ENCODE measurements at regions not wholly inside any gene's neighbourhood (a gene's known extent, or its start where the extent isn't known, plus 50 kb on each side); places are given as distances from the start of the nearest gene placed in this dataset.

- TF ChIP-seq, protein P1, sequence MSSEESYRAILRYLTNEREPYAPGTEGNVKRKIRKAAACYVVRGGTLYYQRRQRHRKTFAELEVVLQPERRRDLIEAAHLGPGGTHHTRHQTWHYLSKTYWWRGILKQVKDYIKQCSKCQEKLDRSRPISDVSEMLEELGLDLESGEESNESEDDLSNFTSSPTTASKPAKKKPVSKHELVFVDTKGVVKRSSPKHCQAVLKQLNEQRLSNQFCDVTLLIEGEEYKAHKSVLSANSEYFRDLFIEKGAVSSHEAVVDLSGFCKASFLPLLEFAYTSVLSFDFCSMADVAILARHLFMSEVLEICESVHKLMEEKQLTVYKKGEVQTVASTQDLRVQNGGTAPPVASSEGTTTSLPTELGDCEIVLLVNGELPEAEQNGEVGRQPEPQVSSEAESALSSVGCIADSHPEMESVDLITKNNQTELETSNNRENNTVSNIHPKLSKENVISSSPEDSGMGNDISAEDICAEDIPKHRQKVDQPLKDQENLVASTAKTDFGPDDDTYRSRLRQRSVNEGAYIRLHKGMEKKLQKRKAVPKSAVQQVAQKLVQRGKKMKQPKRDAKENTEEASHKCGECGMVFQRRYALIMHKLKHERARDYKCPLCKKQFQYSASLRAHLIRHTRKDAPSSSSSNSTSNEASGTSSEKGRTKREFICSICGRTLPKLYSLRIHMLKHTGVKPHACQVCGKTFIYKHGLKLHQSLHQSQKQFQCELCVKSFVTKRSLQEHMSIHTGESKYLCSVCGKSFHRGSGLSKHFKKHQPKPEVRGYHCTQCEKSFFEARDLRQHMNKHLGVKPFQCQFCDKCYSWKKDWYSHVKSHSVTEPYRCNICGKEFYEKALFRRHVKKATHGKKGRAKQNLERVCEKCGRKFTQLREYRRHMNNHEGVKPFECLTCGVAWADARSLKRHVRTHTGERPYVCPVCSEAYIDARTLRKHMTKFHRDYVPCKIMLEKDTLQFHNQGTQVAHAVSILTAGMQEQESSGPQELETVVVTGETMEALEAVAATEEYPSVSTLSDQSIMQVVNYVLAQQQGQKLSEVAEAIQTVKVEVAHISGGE (CRISPR knock-in tag; IDR thresholded peaks at IDR 0.05), result peak in 1 of 3 experiments; percentile 55; a peak in 2 of 6 replicates
- TF ChIP-seq UBTF (IDR thresholded peaks at IDR 0.05; ENCODE audit: borderline replicate concordance in 1 of 2, low read depth in 2 of 2, low read length in 2 of 2), result peak in 1 of 2 experiments; percentile 66; a peak in 1 of 4 replicates
- 0 out of 2 replicates have a peak, but pooled peaks have one; percentile 27 for TF ChIP-seq MBD2 (IDR thresholded peaks at IDR 0.05; ENCODE audit: borderline replicate concordance, low read depth)
- TF ChIP-seq RBM25 (IDR thresholded peaks at IDR 0.05; ENCODE audit: low read depth, low read length, severe bottlenecking), result peak; percentile 34
- TF ChIP-seq, protein P2, sequence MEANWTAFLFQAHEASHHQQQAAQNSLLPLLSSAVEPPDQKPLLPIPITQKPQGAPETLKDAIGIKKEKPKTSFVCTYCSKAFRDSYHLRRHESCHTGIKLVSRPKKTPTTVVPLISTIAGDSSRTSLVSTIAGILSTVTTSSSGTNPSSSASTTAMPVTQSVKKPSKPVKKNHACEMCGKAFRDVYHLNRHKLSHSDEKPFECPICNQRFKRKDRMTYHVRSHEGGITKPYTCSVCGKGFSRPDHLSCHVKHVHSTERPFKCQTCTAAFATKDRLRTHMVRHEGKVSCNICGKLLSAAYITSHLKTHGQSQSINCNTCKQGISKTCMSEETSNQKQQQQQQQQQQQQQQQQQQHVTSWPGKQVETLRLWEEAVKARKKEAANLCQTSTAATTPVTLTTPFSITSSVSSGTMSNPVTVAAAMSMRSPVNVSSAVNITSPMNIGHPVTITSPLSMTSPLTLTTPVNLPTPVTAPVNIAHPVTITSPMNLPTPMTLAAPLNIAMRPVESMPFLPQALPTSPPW (CRISPR knock-in tag; IDR thresholded peaks at IDR 0.05), result peak; percentile 93
- TF ChIP-seq ZFX (CRISPR knock-in tag; IDR thresholded peaks at IDR 0.05), result peak; percentile 37; the same call in 1 of the 2 replicates
- peak; percentile 38 for TF ChIP-seq TBP (optimal IDR thresholded peaks at IDR 0.05; ENCODE audit: low read depth, low read length)
- TF ChIP-seq KDM2B (CRISPR knock-in tag; IDR thresholded peaks at IDR 0.05), result peak; percentile 64; the same call in 1 of the 2 replicates
- TF ChIP-seq NCOA1 (IDR thresholded peaks at IDR 0.05; ENCODE audit: low read depth), result peak; percentile 47; the same call in 1 of the 2 replicates
- TF ChIP-seq PCBP1 (IDR thresholded peaks at IDR 0.05; ENCODE audit: low read depth, low read length, poor library complexity, severe bottlenecking), result peak; percentile 86
- peak; percentile 55 for TF ChIP-seq POLR2A (conservative IDR thresholded peaks at IDR 0.05)
- TF ChIP-seq ELF1 (tag; IDR thresholded peaks at IDR 0.05), result peak; percentile 42; the same call in 1 of the 2 replicates
- peak; percentile 11; the same call in 1 of the 2 replicates for TF ChIP-seq FOSL1 (tag; conservative IDR thresholded peaks at IDR 0.05)
- TF ChIP-seq, protein P3, sequence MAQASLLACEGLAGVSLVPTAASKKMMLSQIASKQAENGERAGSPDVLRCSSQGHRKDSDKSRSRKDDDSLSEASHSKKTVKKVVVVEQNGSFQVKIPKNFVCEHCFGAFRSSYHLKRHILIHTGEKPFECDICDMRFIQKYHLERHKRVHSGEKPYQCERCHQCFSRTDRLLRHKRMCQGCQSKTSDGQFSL (CRISPR knock-in tag; IDR thresholded peaks at IDR 0.05), result peak; percentile 60; the same call in 1 of the 2 replicates
- TF ChIP-seq, protein P3 (tag; IDR thresholded peaks at IDR 0.05), result peak in 1 of 2 experiments; percentile 86; a peak in 2 of 4 replicates
- peak; percentile 62 for TF ChIP-seq HMGN3 (IDR thresholded peaks at IDR 0.05; ENCODE audit: borderline replicate concordance, extremely low read depth, insufficient read length, low read depth, low read length)
- TF ChIP-seq ZBTB7A (IDR thresholded peaks at IDR 0.05; ENCODE audit: borderline replicate concordance, control insufficient read depth, low read depth, low read length), result peak; percentile 62
- TF ChIP-seq ZSCAN29 (IDR thresholded peaks at IDR 0.05), result peak; percentile 79
These were observed 116.0 kb downstream of the CRLF3 start (continued) for GRCh38 chr17:30708241-30709078.
